HG03460 (cell line): ENCODE measurements at regions not wholly inside any gene's neighbourhood (a gene's known extent, or its start where the extent isn't known, plus 50 kb on each side); places are given as distances from the start of the nearest gene placed in this dataset.

ENCODE experiments used
- ATAC-seq: cut with Tn5 transposase; IDR thresholded peaks from one replicate; pipeline ENCODE4 v1.9.1; 2021; ENCODE audit not compliant: unreplicated experiment

GRCh38 chr18:39801848-39802247, 2153.2 kb upstream of the PIK3C3 start:
- ATAC-seq = no peak

- no peak for ATAC-seq
Measured at GRCh38 chr18:39801010-39801409, 2154.0 kb upstream of the PIK3C3 start.

GRCh38 chr18:39799006-39799405, 2156.0 kb upstream of the PIK3C3 start:
- no peak for ATAC-seq

GRCh38 chr18:39796393-39796792, 2158.6 kb upstream of the PIK3C3 start:
- ATAC-seq = no peak

- no peak for ATAC-seq
Measured at GRCh38 chr18:39795350-39795749, 2159.7 kb upstream of the PIK3C3 start.

- ATAC-seq = no peak
Measured at GRCh38 chr18:39793609-39794008, 2161.4 kb upstream of the PIK3C3 start.

GRCh38 chr18:39788383-39788782, 2166.7 kb upstream of the PIK3C3 start:
- no peak for ATAC-seq

- ATAC-seq = no peak
Measured at GRCh38 chr18:39786477-39786876, 2168.6 kb upstream of the PIK3C3 start.

- ATAC-seq = no peak
Measured at GRCh38 chr18:39784541-39784940, 2170.5 kb upstream of the PIK3C3 start.

GRCh38 chr18:39781565-39781964, 2173.5 kb upstream of the PIK3C3 start:
- ATAC-seq = no peak

- no peak for ATAC-seq
Measured at GRCh38 chr18:39780774-39781173, 2174.3 kb upstream of the PIK3C3 start.

GRCh38 chr18:39779926-39780325, 2175.1 kb upstream of the PIK3C3 start:
- ATAC-seq = no peak

GRCh38 chr18:39776766-39777165, 2178.3 kb upstream of the PIK3C3 start:
- ATAC-seq = no peak

- ATAC-seq = no peak
Measured at GRCh38 chr18:39774957-39775598, 2180.0 kb upstream of the PIK3C3 start.

- no peak for ATAC-seq
Measured at GRCh38 chr18:39773646-39774045, 2181.4 kb upstream of the PIK3C3 start.

- ATAC-seq = no peak
Measured at GRCh38 chr18:39772155-39772919, 2182.7 kb upstream of the PIK3C3 start.

GRCh38 chr18:39770399-39770798, 2184.6 kb upstream of the PIK3C3 start:
- no peak for ATAC-seq

- ATAC-seq = no peak
Measured at GRCh38 chr18:39764873-39765272, 2190.2 kb upstream of the PIK3C3 start.

GRCh38 chr18:39761273-39761672, 2193.8 kb upstream of the PIK3C3 start:
- no peak for ATAC-seq

- no peak for ATAC-seq
Measured at GRCh38 chr18:39759926-39760325, 2194.3 kb upstream of the CELF4 start.

- no peak for ATAC-seq
Measured at GRCh38 chr18:39753178-39753577, 2187.6 kb upstream of the CELF4 start.

- ATAC-seq = no peak
Measured at GRCh38 chr18:39752351-39752750, 2186.8 kb upstream of the CELF4 start.

- ATAC-seq = no peak
Measured at GRCh38 chr18:39751921-39752320, 2186.3 kb upstream of the CELF4 start.
